SK-N-SH (cell line): ENCODE measurements at regions not wholly inside any gene's neighbourhood (a gene's known extent, or its start where the extent isn't known, plus 50 kb on each side); places are given as distances from the start of the nearest gene placed in this dataset.

Experiments used
- CTCF ChIP-seq: fragments of 200-600 bp; sonication (generic); IDR thresholded peaks from 2 replicates; pipeline ENCODE4 v1.6.1; 2017; ENCODE audit warnings: antibody characterized with exemption, mild to moderate bottlenecking, moderate library complexity
- MAX ChIP-seq: IDR thresholded peaks from 2 replicates; pipeline ENCODE4 v1.4.0; 2012; ENCODE audit warnings: low read depth
- NFIC ChIP-seq: IDR thresholded peaks from 2 replicates; pipeline ENCODE4 v1.4.0; 2012; ENCODE audit warnings: borderline replicate concordance
- POLR2AphosphoS5 ChIP-seq: IDR thresholded peaks from 2 replicates; pipeline ENCODE4 v1.6.1; 2012; ENCODE audit warnings: low read depth, low read length
- SIN3A ChIP-seq: IDR thresholded peaks from 2 replicates; pipeline ENCODE4 v1.6.1; 2012; ENCODE audit warnings: low read depth, mild to moderate bottlenecking, low read length, moderate library complexity, borderline replicate concordance
- SMC3 ChIP-seq: IDR thresholded peaks from 2 replicates; pipeline ENCODE4 v1.6.1; 2012; ENCODE audit warnings: low read depth, low read length, improper control_type of control experiment
- USF2 ChIP-seq: fragments of 150-350 bp; IDR thresholded peaks from 2 replicates; pipeline ENCODE4 v1.6.1; 2017; ENCODE audit warnings: antibody characterized with exemption, low read length, low read depth, borderline replicate concordance

GRCh38 chrX:9293051-9293496, 171.8 kb upstream of the TBL1X start:
- no peak for TF ChIP-seq CTCF
- TF ChIP-seq USF2 = no peak
- no peak for TF ChIP-seq NFIC
- no peak for TF ChIP-seq SMC3
- no peak for TF ChIP-seq POLR2AphosphoS5
- TF ChIP-seq SIN3A = no peak
- TF ChIP-seq MAX = no peak
